Nephron (organoid): ENCODE measurements at regions not wholly inside any gene's neighbourhood (a gene's known extent, or its start where the extent isn't known, plus 50 kb on each side); places are given as distances from the start of the nearest gene placed in this dataset.

Experiments
- H3K27ac Mint-ChIP-seq, 3 experiments: 2 replicates each; pipeline ENCODE4 v1.8.0; 2020; ENCODE audit warnings: mixed read lengths in 3 of 3, mild to moderate bottlenecking in 2 of 3, moderate library complexity in 1 of 3
- H3K27me3 Mint-ChIP-seq: 2 replicates; pipeline ENCODE4 v1.8.0; 2021; ENCODE audit warnings: low read depth, mild to moderate bottlenecking, moderate library complexity, mixed read lengths
- H3K36me3 Mint-ChIP-seq: 2 replicates; pipeline ENCODE4 v1.8.0; 2020; ENCODE audit warnings: low read depth, mixed read lengths
- H3K4me1 Mint-ChIP-seq: 2 replicates; pipeline ENCODE4 v1.8.0; 2020; ENCODE audit warnings: mixed read lengths
- H3K4me3 Mint-ChIP-seq, 3 experiments: 2 replicates each; pipeline ENCODE4 v1.8.0; 2020; ENCODE audit warnings: mild to moderate bottlenecking in 3 of 3, mixed read lengths in 3 of 3, moderate library complexity in 2 of 3
- H3K9me3 Mint-ChIP-seq: 2 replicates; pipeline ENCODE4 v1.8.0; 2020; ENCODE audit warnings: mixed read lengths
- CTCF ChIP-seq, 3 experiments: fragments of 200-600 bp; sonication (generic); IDR thresholded peaks; one replicate each; pipeline ENCODE4 v1.5.0; 2021; ENCODE audit warnings: antibody characterized with exemption in 3 of 3; ENCODE audit not compliant: unreplicated experiment in 3 of 3

- no peaks in the 10 kb centered on the region for H3K36me3 Mint-ChIP-seq
- H3K27ac Mint-ChIP-seq, result no peak overlapping the region
- no peak overlapping the region for H3K4me3 Mint-ChIP-seq
- no peak for TF ChIP-seq CTCF (IDR thresholded peaks at IDR 0.05; ENCODE audit: unreplicated experiment in 3 of 3)
- H3K4me1 Mint-ChIP-seq, result no peaks in the 10 kb centered on the region
- H3K27me3 Mint-ChIP-seq, result no peaks in the 10 kb centered on the region
- H3K9me3 Mint-ChIP-seq, result peaks cover 6% of the 10 kb centered on the region
Measured at GRCh38 chr6:63475707-63476106, 96.6 kb upstream of the LOC128125822 start.

GRCh38 chr6:63476302-63476701, 96.0 kb upstream of the LOC128125822 start:
- Mint-ChIP-seq H3K27me3 (no peaks in the 10 kb centered on the region), H3K36me3 (no peaks in the 10 kb centered on the region), H3K4me1 (no peaks in the 10 kb centered on the region), H3K9me3 (peaks cover 6% of the 10 kb centered on the region), H3K27ac (no peak overlapping the region), H3K4me3 (no peak overlapping the region)
- TF ChIP-seq CTCF (IDR thresholded peaks at IDR 0.05; ENCODE audit: unreplicated experiment in 3 of 3), result no peak

- Mint-ChIP-seq H3K27me3 (no peaks in the 10 kb centered on the region), H3K36me3 (no peaks in the 10 kb centered on the region), H3K4me1 (no peaks in the 10 kb centered on the region), H3K4me3 (no peak overlapping the region), H3K9me3 (no peaks in the 10 kb centered on the region), H3K27ac (no peak overlapping the region)
- no peak for TF ChIP-seq CTCF (IDR thresholded peaks at IDR 0.05; ENCODE audit: unreplicated experiment in 3 of 3)
Measured at GRCh38 chr6:63477422-63478040, 94.7 kb upstream of the LOC128125822 start.

GRCh38 chr6:63478734-63479133, 93.5 kb upstream of the LOC128125822 start:
- Mint-ChIP-seq H3K27me3 (peaks cover 3% of the 10 kb centered on the region), H3K27ac (no peak overlapping the region), H3K4me1 (no peaks in the 10 kb centered on the region), H3K4me3 (no peak overlapping the region), H3K36me3 (no peaks in the 10 kb centered on the region), H3K9me3 (no peaks in the 10 kb centered on the region)
- no peak for TF ChIP-seq CTCF (IDR thresholded peaks at IDR 0.05; ENCODE audit: unreplicated experiment in 3 of 3)

GRCh38 chr6:63486196-63486595, 86.1 kb upstream of the LOC128125822 start:
- peaks cover 8% of the 10 kb centered on the region for H3K27me3 Mint-ChIP-seq
- H3K4me1 Mint-ChIP-seq, result no peaks in the 10 kb centered on the region
- H3K36me3 Mint-ChIP-seq, result no peaks in the 10 kb centered on the region
- H3K4me3 Mint-ChIP-seq, result no peak overlapping the region
- H3K9me3 Mint-ChIP-seq, result no peaks in the 10 kb centered on the region
- no peak overlapping the region for H3K27ac Mint-ChIP-seq
- TF ChIP-seq CTCF (IDR thresholded peaks at IDR 0.05; ENCODE audit: unreplicated experiment in 3 of 3), result no peak

- Mint-ChIP-seq H3K27me3 (peaks cover 8% of the 10 kb centered on the region), H3K9me3 (no peaks in the 10 kb centered on the region), H3K4me1 (no peaks in the 10 kb centered on the region), H3K27ac (no peak overlapping the region), H3K4me3 (no peak overlapping the region), H3K36me3 (no peaks in the 10 kb centered on the region)
- no peak for TF ChIP-seq CTCF (IDR thresholded peaks at IDR 0.05; ENCODE audit: unreplicated experiment in 3 of 3)
Measured at GRCh38 chr6:63487103-63487813, 85.0 kb upstream of the LOC128125822 start.
